Neural cell (in vitro differentiated cells): ENCODE measurements at regions not wholly inside any gene's neighbourhood (a gene's known extent, or its start where the extent isn't known, plus 50 kb on each side); places are given as distances from the start of the nearest gene placed in this dataset.

Experiments used
- H2AFZ ChIP-seq: fragments of 200-600, 300-800 bp; sonication (generic), shearing (Covaris generic); 2 replicates; pipeline ENCODE4 v1.6.0; 2014; ENCODE audit warnings: low read depth, mild to moderate bottlenecking, antibody characterized with exemption, low read length, moderate library complexity
- H3F3A ChIP-seq: fragments of 200-600 bp; shearing (Covaris generic); 2 replicates; pipeline ENCODE4 v1.6.1; 2016; ENCODE audit warnings: mild to moderate bottlenecking, moderate library complexity, mixed read lengths, antibody characterized with exemption, low read length; ENCODE audit not compliant: insufficient read depth, poor library complexity, severe bottlenecking
- H3K27ac ChIP-seq: fragments of 200-600, 300-800 bp; sonication (generic), shearing (Covaris generic); 2 replicates; pipeline ENCODE4 v1.5.1; 2014; ENCODE audit warnings: mild to moderate bottlenecking, low read length, moderate library complexity
- H3K27me3 ChIP-seq: fragments of 300-800, 200-600 bp; sonication (generic), shearing (Covaris generic); 2 replicates; pipeline ENCODE4 v1.6.0; 2014; ENCODE audit warnings: mild to moderate bottlenecking, low read depth, low read length, moderate library complexity; ENCODE audit not compliant: insufficient read depth
- H3K36me3 ChIP-seq: fragments of 300-800, 200-600 bp; sonication (generic), shearing (Covaris generic); 2 replicates; pipeline ENCODE4 v1.5.1; 2014; ENCODE audit warnings: mild to moderate bottlenecking, antibody characterized with exemption, low read length, moderate library complexity; ENCODE audit not compliant: insufficient read depth
- H3K4me2 ChIP-seq: fragments of 300-800, 200-600 bp; sonication (generic), shearing (Covaris generic); 2 replicates; pipeline ENCODE4 v1.6.0; 2014; ENCODE audit warnings: mild to moderate bottlenecking, low read length
- H3K4me3 ChIP-seq: fragments of 300-800, 200-600 bp; sonication (generic), shearing (Covaris generic); 2 replicates; pipeline ENCODE4 v1.5.1; 2014; ENCODE audit warnings: mild to moderate bottlenecking, low read length, moderate library complexity
- H3K79me2 ChIP-seq: fragments of 200-600 bp; shearing (Covaris generic); replicated peaks from 2 replicates; pipeline ENCODE4 v1.6.0; 2014; ENCODE audit warnings: mild to moderate bottlenecking, low read length, moderate library complexity; ENCODE audit not compliant: insufficient read depth
- H3K9ac ChIP-seq: fragments of 300-800, 200-600 bp; sonication (generic), shearing (Covaris generic); 2 replicates; pipeline ENCODE4 v1.6.1; 2016; ENCODE audit warnings: mild to moderate bottlenecking, low read length, mixed read lengths
- H3K9me2 ChIP-seq: fragments of 200-600 bp; shearing (Covaris generic); 2 replicates; pipeline ENCODE4 v1.6.1; 2016; ENCODE audit warnings: mild to moderate bottlenecking, low read length, mixed read lengths; ENCODE audit not compliant: insufficient read depth
- H3K9me3 ChIP-seq: fragments of 200-600, 300-800 bp; sonication (generic), shearing (Covaris generic); 2 replicates; pipeline ENCODE4 v1.6.1; 2016; ENCODE audit warnings: mild to moderate bottlenecking, mixed run types, low read length, moderate library complexity, mixed read lengths
- H4K20me1 ChIP-seq: fragments of 200-600 bp; shearing (Covaris generic); 2 replicates; pipeline ENCODE4 v1.6.1; 2016; ENCODE audit warnings: mild to moderate bottlenecking, mixed run types; ENCODE audit not compliant: insufficient read depth
- EP300 ChIP-seq: fragments of 450-650 bp; conservative IDR thresholded peaks from 2 replicates; pipeline ENCODE4 v1.6.1; 2014; ENCODE audit warnings: antibody characterized with exemption, mild to moderate bottlenecking, moderate library complexity; ENCODE audit not compliant: poor library complexity, severe bottlenecking
- EZH2 ChIP-seq: fragments of 200-600, 300-800 bp; shearing (Covaris generic), sonication (generic); IDR thresholded peaks from 2 replicates; pipeline ENCODE4 v1.6.1; 2014; ENCODE audit warnings: antibody characterized with exemption, low read length, borderline replicate concordance, mild to moderate bottlenecking; ENCODE audit not compliant: insufficient read depth, poor library complexity, severe bottlenecking
- MXI1 ChIP-seq: fragments of 450-650 bp; conservative IDR thresholded peaks from 2 replicates; pipeline ENCODE4 v1.6.1; 2014; ENCODE audit warnings: antibody characterized with exemption, mild to moderate bottlenecking; ENCODE audit not compliant: poor library complexity, severe bottlenecking
- POLR2AphosphoS5 ChIP-seq: IDR thresholded peaks from 2 replicates; pipeline ENCODE4 v1.6.1; 2012
- RAD21 ChIP-seq: fragments of 450-650 bp; conservative IDR thresholded peaks from 2 replicates; pipeline ENCODE4 v1.6.1; 2014; ENCODE audit warnings: antibody characterized with exemption, mild to moderate bottlenecking, moderate library complexity
- SMC3 ChIP-seq: fragments of 450-650 bp; conservative IDR thresholded peaks from 2 replicates; pipeline ENCODE4 v1.6.1; 2014; ENCODE audit warnings: antibody characterized with exemption, mild to moderate bottlenecking, moderate library complexity; ENCODE audit not compliant: poor library complexity
- TAF1 ChIP-seq: IDR thresholded peaks from 2 replicates; pipeline ENCODE4 v1.6.1; 2012; ENCODE audit warnings: low read depth
- TF ChIP-seq, protein P1 (sequence below): IDR thresholded peaks from 2 replicates; pipeline ENCODE4 v1.6.1; 2012; ENCODE audit warnings: borderline replicate concordance
- TF ChIP-seq, protein P2 (sequence below): fragments of 450-650 bp; IDR thresholded peaks from 2 replicates; pipeline ENCODE4 v1.5.1; 2014; ENCODE audit warnings: antibody characterized with exemption, mild to moderate bottlenecking, moderate library complexity; ENCODE audit not compliant: poor library complexity, severe bottlenecking

DNA sequence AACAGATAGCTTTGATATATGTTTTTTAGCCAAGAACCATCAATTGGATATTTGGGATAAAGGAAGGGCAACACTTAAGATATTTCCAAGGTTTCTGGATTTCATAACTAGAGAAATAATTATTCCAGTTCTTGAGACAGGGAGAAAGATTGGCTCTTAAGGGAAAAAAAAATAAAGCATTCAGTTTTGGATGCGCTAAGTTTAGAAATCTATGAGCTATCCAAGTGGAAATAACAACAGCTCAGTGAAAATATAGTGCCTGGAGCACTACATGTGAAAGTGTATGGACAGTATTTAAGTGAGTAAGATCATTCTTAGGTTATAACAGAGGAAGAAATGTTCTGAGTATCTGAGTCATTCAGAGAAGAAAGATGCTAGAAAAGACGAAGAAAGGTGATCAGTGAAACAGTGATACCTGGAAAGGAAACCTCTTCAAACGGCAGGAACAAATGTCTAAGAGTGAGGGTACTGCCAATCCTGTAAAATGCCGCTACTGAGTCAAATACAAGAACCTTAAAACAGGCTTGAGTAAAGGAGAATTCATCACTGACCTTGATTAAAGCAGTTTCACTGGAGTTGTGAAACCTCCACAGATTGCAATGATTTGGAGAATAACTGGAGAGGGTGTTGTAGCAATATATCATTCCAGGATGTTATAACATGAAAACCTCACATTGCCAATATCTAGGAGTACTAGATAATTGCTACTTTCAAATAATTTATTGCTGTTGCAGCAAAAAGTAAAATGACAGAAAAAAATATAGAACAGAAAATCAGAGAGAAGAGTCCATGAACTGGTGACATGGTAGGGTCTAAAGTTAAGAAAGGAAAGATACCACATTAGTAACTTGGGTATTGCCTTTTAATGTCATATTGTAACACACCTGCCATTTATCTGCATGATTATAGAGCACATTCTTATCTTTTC is 482.1 kb upstream of the RGS18 start:
- no peaks in the 10 kb centered on the region for H3K36me3 ChIP-seq
- TF ChIP-seq TAF1, result no peak
- no peak for TF ChIP-seq RAD21
- TF ChIP-seq EP300, result no peak
- TF ChIP-seq, protein P1, sequence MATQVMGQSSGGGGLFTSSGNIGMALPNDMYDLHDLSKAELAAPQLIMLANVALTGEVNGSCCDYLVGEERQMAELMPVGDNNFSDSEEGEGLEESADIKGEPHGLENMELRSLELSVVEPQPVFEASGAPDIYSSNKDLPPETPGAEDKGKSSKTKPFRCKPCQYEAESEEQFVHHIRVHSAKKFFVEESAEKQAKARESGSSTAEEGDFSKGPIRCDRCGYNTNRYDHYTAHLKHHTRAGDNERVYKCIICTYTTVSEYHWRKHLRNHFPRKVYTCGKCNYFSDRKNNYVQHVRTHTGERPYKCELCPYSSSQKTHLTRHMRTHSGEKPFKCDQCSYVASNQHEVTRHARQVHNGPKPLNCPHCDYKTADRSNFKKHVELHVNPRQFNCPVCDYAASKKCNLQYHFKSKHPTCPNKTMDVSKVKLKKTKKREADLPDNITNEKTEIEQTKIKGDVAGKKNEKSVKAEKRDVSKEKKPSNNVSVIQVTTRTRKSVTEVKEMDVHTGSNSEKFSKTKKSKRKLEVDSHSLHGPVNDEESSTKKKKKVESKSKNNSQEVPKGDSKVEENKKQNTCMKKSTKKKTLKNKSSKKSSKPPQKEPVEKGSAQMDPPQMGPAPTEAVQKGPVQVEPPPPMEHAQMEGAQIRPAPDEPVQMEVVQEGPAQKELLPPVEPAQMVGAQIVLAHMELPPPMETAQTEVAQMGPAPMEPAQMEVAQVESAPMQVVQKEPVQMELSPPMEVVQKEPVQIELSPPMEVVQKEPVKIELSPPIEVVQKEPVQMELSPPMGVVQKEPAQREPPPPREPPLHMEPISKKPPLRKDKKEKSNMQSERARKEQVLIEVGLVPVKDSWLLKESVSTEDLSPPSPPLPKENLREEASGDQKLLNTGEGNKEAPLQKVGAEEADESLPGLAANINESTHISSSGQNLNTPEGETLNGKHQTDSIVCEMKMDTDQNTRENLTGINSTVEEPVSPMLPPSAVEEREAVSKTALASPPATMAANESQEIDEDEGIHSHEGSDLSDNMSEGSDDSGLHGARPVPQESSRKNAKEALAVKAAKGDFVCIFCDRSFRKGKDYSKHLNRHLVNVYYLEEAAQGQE, result no peak
- no peak for TF ChIP-seq MXI1
- TF ChIP-seq SMC3, result no peak
- TF ChIP-seq POLR2AphosphoS5, result no peak
- TF ChIP-seq, protein P2, sequence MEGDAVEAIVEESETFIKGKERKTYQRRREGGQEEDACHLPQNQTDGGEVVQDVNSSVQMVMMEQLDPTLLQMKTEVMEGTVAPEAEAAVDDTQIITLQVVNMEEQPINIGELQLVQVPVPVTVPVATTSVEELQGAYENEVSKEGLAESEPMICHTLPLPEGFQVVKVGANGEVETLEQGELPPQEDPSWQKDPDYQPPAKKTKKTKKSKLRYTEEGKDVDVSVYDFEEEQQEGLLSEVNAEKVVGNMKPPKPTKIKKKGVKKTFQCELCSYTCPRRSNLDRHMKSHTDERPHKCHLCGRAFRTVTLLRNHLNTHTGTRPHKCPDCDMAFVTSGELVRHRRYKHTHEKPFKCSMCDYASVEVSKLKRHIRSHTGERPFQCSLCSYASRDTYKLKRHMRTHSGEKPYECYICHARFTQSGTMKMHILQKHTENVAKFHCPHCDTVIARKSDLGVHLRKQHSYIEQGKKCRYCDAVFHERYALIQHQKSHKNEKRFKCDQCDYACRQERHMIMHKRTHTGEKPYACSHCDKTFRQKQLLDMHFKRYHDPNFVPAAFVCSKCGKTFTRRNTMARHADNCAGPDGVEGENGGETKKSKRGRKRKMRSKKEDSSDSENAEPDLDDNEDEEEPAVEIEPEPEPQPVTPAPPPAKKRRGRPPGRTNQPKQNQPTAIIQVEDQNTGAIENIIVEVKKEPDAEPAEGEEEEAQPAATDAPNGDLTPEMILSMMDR, result no peak
- TF ChIP-seq EZH2, result no peak
- H3K4me2 ChIP-seq, result no peak overlapping the region
- H3K27me3 ChIP-seq, result no peaks in the 10 kb centered on the region
- H3K4me3 ChIP-seq, result no peak overlapping the region
- no peaks in the 10 kb centered on the region for H3K79me2 ChIP-seq
- H3K27ac ChIP-seq, result no peak overlapping the region
- H3K9me3 ChIP-seq, result no peaks in the 10 kb centered on the region
- no peak overlapping the region for H2AFZ ChIP-seq
- no peaks in the 10 kb centered on the region for H3K9me2 ChIP-seq
- H3F3A ChIP-seq, result no peaks in the 10 kb centered on the region
- H3K9ac ChIP-seq, result no peak overlapping the region
- H4K20me1 ChIP-seq, result no peaks in the 10 kb centered on the region

DNA sequence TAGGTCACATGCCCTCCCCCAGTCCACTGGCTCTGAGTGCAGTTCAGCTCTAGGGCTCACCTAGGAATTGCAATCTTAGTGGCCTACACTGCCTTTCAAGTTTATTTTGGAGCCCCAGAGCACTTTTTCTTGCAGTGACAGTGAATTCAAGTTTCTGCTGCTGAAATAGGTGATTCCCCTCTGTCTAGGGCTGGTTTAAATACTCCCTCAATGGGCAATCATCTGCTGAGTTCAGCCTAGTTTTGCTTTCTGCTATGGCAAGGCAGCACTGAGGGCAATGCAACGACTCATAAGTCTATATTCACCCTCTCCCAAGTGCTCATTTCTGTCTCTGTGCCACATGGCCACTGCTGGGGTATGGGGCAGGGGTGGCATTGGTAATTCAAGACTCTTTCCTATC is 472.6 kb upstream of the RGS18 start:
- Histone ChIP-seq H3K9me2 (no peaks in the 10 kb centered on the region), H3K27me3 (no peaks in the 10 kb centered on the region), H3K4me3 (no peak overlapping the region), H3K4me2 (no peak overlapping the region), H3K9me3 (no peaks in the 10 kb centered on the region), H3K27ac (no peak overlapping the region), H3F3A (no peaks in the 10 kb centered on the region), H3K36me3 (no peaks in the 10 kb centered on the region), H4K20me1 (no peaks in the 10 kb centered on the region), H2AFZ (no peak overlapping the region), H3K9ac (no peak overlapping the region), H3K79me2 (no peaks in the 10 kb centered on the region)
- TF ChIP-seq, protein P2, result no peak
- TF ChIP-seq MXI1, result no peak
- TF ChIP-seq, protein P1, result no peak
- no peak for TF ChIP-seq EP300
